IPS DF 6.9 (cell line): ENCODE measurements at regions not wholly inside any gene's neighbourhood (a gene's known extent, or its start where the extent isn't known, plus 50 kb on each side); places are given as distances from the start of the nearest gene placed in this dataset.

ENCODE experiments used
- DNase-seq: peaks from one replicate; pipeline ENCODE4 v3.0.0-alpha.2; 2013; ENCODE audit warnings: low read depth, low spot score
- H3K27ac ChIP-seq: one replicate; pipeline ENCODE4 v1.5.1; 2013; ENCODE audit warnings: low read length, control low read depth
- H3K27me3 ChIP-seq: 2 replicates; pipeline ENCODE4 v1.6.1; 2013; ENCODE audit warnings: mild to moderate bottlenecking, low read length; ENCODE audit not compliant: control insufficient read depth, insufficient read depth
- H3K36me3 ChIP-seq: 2 replicates; pipeline ENCODE4 v1.6.1; 2013; ENCODE audit warnings: low read length; ENCODE audit not compliant: control insufficient read depth, insufficient read depth
- H3K4me1 ChIP-seq: 2 replicates; pipeline ENCODE4 v1.6.1; 2013; ENCODE audit warnings: low read length; ENCODE audit not compliant: control insufficient read depth, insufficient read depth
- H3K4me3 ChIP-seq: 2 replicates; pipeline ENCODE4 v1.5.1; 2013; ENCODE audit warnings: mild to moderate bottlenecking, low read length
- H3K9me3 ChIP-seq: 2 replicates; pipeline ENCODE4 v1.6.1; 2013; ENCODE audit warnings: low read length, inconsistent platforms; ENCODE audit not compliant: control insufficient read depth, insufficient read depth
- whole genome bisulfite sequencing: extraction: QIAGEN DNeasy Blood & Tissue Kit; methylation state at CpG from one replicate; pipeline ENCODE4 v1.1.7; 2013; ENCODE audit warnings: mixed read lengths, missing lambda C conversion rate; ENCODE audit not compliant: insufficient read length, insufficient coverage; 5-methylcytosine and 5-hydroxymethylcytosine counted together

- no peak for DNase-seq
- no peak overlapping the region for H3K4me3 ChIP-seq
- H3K36me3 ChIP-seq: no peaks in the 10 kb centered on the region
- no peaks in the 10 kb centered on the region for H3K27me3 ChIP-seq
- H3K27ac ChIP-seq: no peak overlapping the region
- no peaks in the 10 kb centered on the region for H3K4me1 ChIP-seq
- H3K9me3 ChIP-seq: no peaks in the 10 kb centered on the region
- WGBS: no CpG with 5 or more reads among the region's 4 CpGs
Measured at GRCh38 chr5:174344335-174344734, 298.8 kb downstream of the NSG2 start.

DNA sequence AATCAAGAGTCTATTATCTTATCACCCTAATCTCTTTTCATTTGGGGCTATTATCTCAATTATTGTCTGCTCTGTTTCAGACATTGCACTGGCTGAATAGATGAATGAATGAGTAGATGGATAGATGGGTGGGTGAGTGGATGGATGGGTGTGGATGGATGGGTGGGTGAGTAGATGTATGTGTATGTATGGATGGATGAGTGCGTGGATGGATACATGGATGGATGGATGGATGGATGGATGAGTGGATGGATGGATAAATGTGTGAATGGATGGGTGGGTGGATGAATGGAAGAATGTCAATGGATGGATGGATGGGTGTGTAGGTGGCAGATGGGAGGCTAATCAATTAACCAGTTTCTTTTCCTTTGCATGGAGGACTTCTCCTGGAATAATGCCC, 301.7 kb downstream of the NSG2 start:
- no peaks in the 10 kb centered on the region for H3K36me3 ChIP-seq
- H3K27me3 ChIP-seq: no peaks in the 10 kb centered on the region
- no peak overlapping the region for H3K27ac ChIP-seq
- H3K4me3 ChIP-seq: no peak overlapping the region
- DNase-seq: no peak
- H3K9me3 ChIP-seq: no peaks in the 10 kb centered on the region
- 100% methylated on average over 1 of the region's 1 CpG for WGBS
- no peaks in the 10 kb centered on the region for H3K4me1 ChIP-seq

DNA sequence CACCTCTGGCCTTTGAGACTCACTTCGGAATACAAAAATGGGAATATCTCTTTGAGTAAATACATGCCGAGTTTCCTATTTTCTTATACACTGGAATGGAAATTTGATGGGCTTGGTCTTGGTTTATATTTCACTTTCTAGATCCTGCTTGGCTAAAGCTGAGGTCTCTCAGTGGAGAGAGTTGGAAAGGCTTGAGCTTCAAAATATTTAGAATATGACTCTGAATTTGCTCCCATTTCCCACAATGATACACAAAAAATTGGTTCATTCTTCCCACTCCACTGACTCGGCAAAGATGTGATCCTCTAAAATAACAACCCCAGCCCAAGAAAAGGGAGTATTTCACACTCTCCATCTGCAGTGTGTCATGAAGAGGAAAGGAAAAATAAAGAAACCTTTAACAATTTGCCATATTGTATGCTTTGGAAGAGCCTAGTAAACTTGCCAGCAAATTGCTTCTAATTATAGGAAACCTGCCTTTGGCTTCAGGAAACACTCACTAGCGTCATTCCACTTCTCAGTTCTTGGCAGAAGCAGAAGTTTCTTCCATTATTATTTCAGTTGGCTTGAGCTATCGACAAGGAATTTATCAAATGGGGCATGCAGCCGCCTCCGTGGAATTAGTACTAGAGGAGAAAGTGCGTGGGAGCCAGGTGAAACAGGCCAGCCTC, 302.9 kb downstream of the NSG2 start:
- H3K27me3 ChIP-seq: no peaks in the 10 kb centered on the region
- WGBS: no CpG with 5 or more reads among the region's 8 CpGs
- H3K9me3 ChIP-seq: no peaks in the 10 kb centered on the region
- H3K36me3 ChIP-seq: no peaks in the 10 kb centered on the region
- no peaks in the 10 kb centered on the region for H3K4me1 ChIP-seq
- H3K4me3 ChIP-seq: no peak overlapping the region
- H3K27ac ChIP-seq: no peak overlapping the region
- no peak for DNase-seq

- no peaks in the 10 kb centered on the region for H3K9me3 ChIP-seq
- WGBS: no CpG with 5 or more reads among the region's 4 CpGs
- H3K4me1 ChIP-seq: no peaks in the 10 kb centered on the region
- H3K4me3 ChIP-seq: no peak overlapping the region
- no peak overlapping the region for H3K27ac ChIP-seq
- no peak for DNase-seq
- no peaks in the 10 kb centered on the region for H3K27me3 ChIP-seq
- H3K36me3 ChIP-seq: no peaks in the 10 kb centered on the region
Measured at GRCh38 chr5:174352681-174353080, 307.2 kb downstream of the NSG2 start.

GRCh38 chr5:174354571-174354970, 309.1 kb downstream of the NSG2 start:
- no peak overlapping the region for H3K27ac ChIP-seq
- no peaks in the 10 kb centered on the region for H3K27me3 ChIP-seq

GRCh38 chr5:174355208-174355612, 309.7 kb downstream of the NSG2 start:
- WGBS: no CpG with 5 or more reads among the region's 2 CpGs
- Histone ChIP-seq H3K4me1 (no peaks in the 10 kb centered on the region), H3K27me3 (no peaks in the 10 kb centered on the region), H3K36me3 (no peaks in the 10 kb centered on the region), H3K4me3 (no peak overlapping the region), H3K9me3 (no peaks in the 10 kb centered on the region), H3K27ac (no peak overlapping the region)
- no peak for DNase-seq

More at GRCh38 chr5:174354571-174354970, 309.1 kb downstream of the NSG2 start:
- no peak for DNase-seq
- H3K4me3 ChIP-seq: no peak overlapping the region
- WGBS: no CpG with 5 or more reads among the region's 5 CpGs
- H3K36me3 ChIP-seq: no peaks in the 10 kb centered on the region
- no peaks in the 10 kb centered on the region for H3K4me1 ChIP-seq
- H3K9me3 ChIP-seq: no peaks in the 10 kb centered on the region

DNA sequence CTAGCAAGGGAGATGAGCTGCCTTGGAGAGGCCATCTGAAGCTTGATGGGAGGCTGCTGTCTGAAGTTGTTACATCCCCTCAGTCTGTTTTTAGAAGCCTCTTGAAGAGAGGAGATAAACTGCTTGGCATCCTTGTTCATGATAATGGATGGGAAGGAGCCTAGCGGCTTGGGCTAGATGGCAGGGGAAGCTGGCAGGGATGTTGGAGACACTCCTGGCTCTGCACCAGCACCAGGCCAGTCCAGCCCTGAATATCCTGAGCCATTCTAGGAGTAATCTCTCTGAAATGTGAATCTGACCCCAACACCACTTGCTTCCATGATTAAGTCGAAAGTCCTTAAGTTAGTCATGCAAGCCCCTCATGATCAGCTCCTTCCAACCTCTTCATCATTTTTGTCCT, 310.5 kb downstream of the NSG2 start:
- no peak for DNase-seq
- no peaks in the 10 kb centered on the region for H3K4me1 ChIP-seq
- WGBS: no CpG with 5 or more reads among the region's 2 CpGs

DNA sequence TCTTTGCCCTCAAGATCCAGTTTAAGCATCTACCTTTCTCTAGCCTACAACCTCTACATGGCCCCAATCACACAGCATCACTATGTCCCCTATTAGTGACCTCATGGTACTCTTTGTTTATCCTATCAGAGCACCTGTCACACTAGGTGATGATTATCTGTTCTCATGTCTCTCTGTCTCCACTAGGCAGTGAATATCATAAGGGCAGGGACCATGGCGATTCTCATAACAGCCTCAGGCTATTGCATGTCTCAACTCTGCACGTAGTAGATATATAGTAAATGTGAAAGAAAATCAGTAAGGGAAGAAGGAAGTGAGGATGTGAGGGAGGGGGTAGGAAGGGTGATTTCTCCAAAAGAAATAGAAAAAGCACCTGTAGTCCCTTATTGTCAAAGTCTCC, 311.0 kb downstream of the NSG2 start:
- no peaks in the 10 kb centered on the region for H3K36me3 ChIP-seq
- no peaks in the 10 kb centered on the region for H3K4me1 ChIP-seq
- no peak overlapping the region for H3K27ac ChIP-seq
- DNase-seq: no peak
- WGBS: no CpG with 5 or more reads among the region's 2 CpGs
- H3K4me3 ChIP-seq: no peak overlapping the region
- no peaks in the 10 kb centered on the region for H3K9me3 ChIP-seq
- no peaks in the 10 kb centered on the region for H3K27me3 ChIP-seq

More for the DNA sequence above, 310.5 kb downstream of the NSG2 start:
- Histone ChIP-seq H3K27me3 (no peaks in the 10 kb centered on the region), H3K4me3 (no peak overlapping the region), H3K27ac (no peak overlapping the region), H3K36me3 (no peaks in the 10 kb centered on the region), H3K9me3 (no peaks in the 10 kb centered on the region)

- DNase-seq: no peak
- no peaks in the 10 kb centered on the region for H3K9me3 ChIP-seq
- H3K36me3 ChIP-seq: no peaks in the 10 kb centered on the region
- H3K27me3 ChIP-seq: no peaks in the 10 kb centered on the region
- H3K4me1 ChIP-seq: no peaks in the 10 kb centered on the region
- no CpG with 5 or more reads among the region's 3 CpGs for WGBS
- no peak overlapping the region for H3K4me3 ChIP-seq
- no peak overlapping the region for H3K27ac ChIP-seq
Measured at GRCh38 chr5:174358276-174358675, 312.8 kb downstream of the NSG2 start.

GRCh38 chr5:174359071-174359470, 313.6 kb downstream of the NSG2 start:
- H3K27ac ChIP-seq: no peak overlapping the region
- DNase-seq: no peak
- no peaks in the 10 kb centered on the region for H3K4me1 ChIP-seq
- H3K4me3 ChIP-seq: no peak overlapping the region
- no CpG with 5 or more reads among the region's 4 CpGs for WGBS
- no peaks in the 10 kb centered on the region for H3K36me3 ChIP-seq
- H3K9me3 ChIP-seq: no peaks in the 10 kb centered on the region
- H3K27me3 ChIP-seq: no peaks in the 10 kb centered on the region

DNA sequence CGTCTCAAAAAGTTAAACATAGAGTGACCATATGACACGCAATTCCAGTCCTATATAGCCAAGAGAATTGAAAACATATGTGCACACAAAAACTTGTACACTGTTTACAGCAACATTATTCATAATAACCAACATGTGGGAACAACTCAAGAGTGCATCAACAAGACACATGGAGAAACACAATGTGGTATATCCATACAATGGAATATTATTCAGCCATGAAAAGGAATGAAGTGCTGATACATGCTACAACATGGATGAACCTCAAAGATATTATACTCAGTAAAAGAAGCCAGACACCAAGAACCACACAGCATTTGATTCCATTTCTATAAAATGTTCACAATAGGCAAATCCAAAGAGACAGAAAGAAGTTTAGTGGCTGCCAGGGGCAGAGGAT, 317.0 kb downstream of the NSG2 start:
- H3K9me3 ChIP-seq: no peaks in the 10 kb centered on the region
- H3K36me3 ChIP-seq: no peaks in the 10 kb centered on the region
- no CpG with 5 or more reads among the region's 2 CpGs for WGBS
- no peak overlapping the region for H3K27ac ChIP-seq
- H3K4me1 ChIP-seq: no peaks in the 10 kb centered on the region
- H3K27me3 ChIP-seq: no peaks in the 10 kb centered on the region
- H3K4me3 ChIP-seq: no peak overlapping the region
- DNase-seq: no peak
